BLaER1 treated with 17β-estradiol and CSF1 and Interleukin-3, amounts not matched to agents 10 nM and 100 nM (cell line): ENCODE measurements at regions not wholly inside any gene's neighbourhood (a gene's known extent, or its start where the extent isn't known, plus 50 kb on each side); places are given as distances from the start of the nearest gene placed in this dataset.
"Not testable (repeated sequence)": the region's sequence is repeated elsewhere in the genome, so short reads cannot be mapped to it uniquely, and the experiment has no call there.

Experiments used
- H3K27ac ChIP-seq, 11 experiments: shearing (Covaris generic); formaldehyde crosslinking; 2 replicates each; pipeline ENCODE4 v1.8.1; 2022
- H3K27me3 ChIP-seq, 11 experiments: shearing (Covaris generic); formaldehyde crosslinking; 2 replicates each; pipeline ENCODE4 v1.8.1; 2022
- H3K36me3 ChIP-seq, 11 experiments: shearing (Covaris generic); formaldehyde crosslinking; 2 replicates each; pipeline ENCODE4 v1.8.1; 2022
- H3K4me1 ChIP-seq, 10 experiments: shearing (Covaris generic); formaldehyde crosslinking; 2 replicates each; pipeline ENCODE4 v1.8.1; 2022
- H3K4me2 ChIP-seq, 11 experiments: shearing (Covaris generic); formaldehyde crosslinking; 2 replicates each; pipeline ENCODE4 v1.8.1; 2022
- H3K4me3 ChIP-seq, 10 experiments: shearing (Covaris generic); formaldehyde crosslinking; 2 replicates each; pipeline ENCODE4 v1.8.1; 2022
- H3K9ac ChIP-seq, 11 experiments: shearing (Covaris generic); formaldehyde crosslinking; 2 replicates each; pipeline ENCODE4 v1.8.1; 2022
- H3K9me3 ChIP-seq, 11 experiments: shearing (Covaris generic); formaldehyde crosslinking; replicated peaks in 1 of 11; 2 replicates each; pipeline ENCODE4 v1.8.1; 2022
- H4K20me1 ChIP-seq, 11 experiments: shearing (Covaris generic); formaldehyde crosslinking; 2 replicates each; pipeline ENCODE4 v1.8.1; 2022
- Cebpa-rat ChIP-seq, 11 experiments: shearing (Covaris generic); IDR thresholded peaks; 2 replicates each; pipeline ENCODE4 v1.8.1; 2022

DNA sequence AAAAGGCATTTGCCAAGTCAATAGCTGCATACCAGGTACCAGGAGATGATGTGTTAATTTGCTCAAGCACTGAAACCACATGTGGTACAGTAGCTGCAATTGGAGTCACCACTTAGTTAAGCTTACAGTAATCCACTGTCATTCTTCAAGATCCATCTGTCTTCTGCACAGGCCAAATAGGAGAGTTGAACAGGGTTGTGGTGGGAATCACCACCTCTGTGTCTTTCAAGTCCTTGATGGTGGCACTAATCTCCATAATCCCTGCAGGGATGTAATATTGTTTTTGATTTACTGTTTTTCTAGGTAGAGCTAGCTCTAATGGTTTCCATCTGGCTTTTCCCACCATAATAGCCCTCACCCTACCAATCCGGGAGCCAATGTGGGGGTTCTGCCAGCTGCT lies 91.9 kb downstream of the FCRL5 start:
- Histone ChIP-seq H3K9ac (no peak overlapping the region), H3K27me3 (no peaks in the 10 kb centered on the region), H3K27ac (no peak overlapping the region), H4K20me1 (no peaks in the 10 kb centered on the region), H3K9me3 (no peaks in the 10 kb centered on the region), H3K4me2 (no peak overlapping the region), H3K36me3 (no peaks in the 10 kb centered on the region), H3K4me3 (no peak overlapping the region), H3K4me1 (no peaks in the 10 kb centered on the region)
- TF ChIP-seq Cebpa-rat (IDR thresholded peaks at IDR 0.05): no peak

DNA sequence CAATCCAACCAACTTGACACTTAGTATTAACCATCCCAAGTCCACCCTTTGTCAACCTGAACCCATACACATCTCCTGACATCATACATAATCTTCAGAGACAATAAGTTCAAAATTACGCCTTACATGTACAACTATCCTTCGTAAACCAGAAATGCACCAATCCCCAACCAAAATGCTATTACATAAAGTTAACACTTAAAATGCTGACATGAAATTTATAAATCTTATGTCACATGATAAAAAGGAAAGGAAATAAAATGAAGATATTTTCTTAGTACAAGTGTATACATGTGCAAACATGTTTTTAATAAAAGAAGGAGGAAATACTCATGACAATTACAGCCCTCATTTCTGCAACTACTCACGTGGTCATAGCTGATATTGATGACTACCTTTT lies 95.0 kb downstream of the FCRL5 start:
- no peak overlapping the region for H3K4me3 ChIP-seq
- no peaks in the 10 kb centered on the region for H3K36me3 ChIP-seq
- H3K27me3 ChIP-seq: no peaks in the 10 kb centered on the region
- no peak overlapping the region for H3K4me2 ChIP-seq
- H3K4me1 ChIP-seq: no peaks in the 10 kb centered on the region
- no peak overlapping the region for H3K9ac ChIP-seq
- H3K9me3 ChIP-seq: no peaks in the 10 kb centered on the region
- no peaks in the 10 kb centered on the region for H4K20me1 ChIP-seq
- no peak for TF ChIP-seq Cebpa-rat (IDR thresholded peaks at IDR 0.05)
- H3K27ac ChIP-seq: no peak overlapping the region

DNA sequence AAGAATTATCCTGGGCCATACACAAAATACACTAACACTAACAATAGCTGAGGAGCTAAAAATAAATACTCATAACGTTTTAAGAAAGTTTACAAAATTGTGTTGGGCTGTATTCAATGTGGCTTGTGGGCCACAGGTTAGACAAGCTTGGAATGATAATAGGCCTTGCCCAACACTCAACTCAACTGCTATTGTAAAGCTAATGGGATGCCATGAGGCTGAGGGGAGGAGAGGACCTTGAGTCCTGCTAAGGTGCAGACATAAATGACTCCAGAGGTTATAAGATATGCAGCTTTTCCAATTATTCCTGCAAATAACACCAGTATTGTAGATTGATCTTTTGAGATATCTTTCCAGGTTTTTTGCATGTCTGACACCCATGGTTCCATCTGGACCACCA lies 97.0 kb downstream of the FCRL5 start:
- H3K4me2 ChIP-seq: no peak overlapping the region
- H4K20me1 ChIP-seq: no peaks in the 10 kb centered on the region
- H3K4me3 ChIP-seq: no peak overlapping the region
- no peaks in the 10 kb centered on the region for H3K4me1 ChIP-seq
- H3K9me3 ChIP-seq: no peaks in the 10 kb centered on the region
- no peaks in the 10 kb centered on the region for H3K27me3 ChIP-seq
- H3K9ac ChIP-seq: no peak overlapping the region
- TF ChIP-seq Cebpa-rat (IDR thresholded peaks at IDR 0.05): no peak
- no peak overlapping the region for H3K27ac ChIP-seq
- no peaks in the 10 kb centered on the region for H3K36me3 ChIP-seq

DNA sequence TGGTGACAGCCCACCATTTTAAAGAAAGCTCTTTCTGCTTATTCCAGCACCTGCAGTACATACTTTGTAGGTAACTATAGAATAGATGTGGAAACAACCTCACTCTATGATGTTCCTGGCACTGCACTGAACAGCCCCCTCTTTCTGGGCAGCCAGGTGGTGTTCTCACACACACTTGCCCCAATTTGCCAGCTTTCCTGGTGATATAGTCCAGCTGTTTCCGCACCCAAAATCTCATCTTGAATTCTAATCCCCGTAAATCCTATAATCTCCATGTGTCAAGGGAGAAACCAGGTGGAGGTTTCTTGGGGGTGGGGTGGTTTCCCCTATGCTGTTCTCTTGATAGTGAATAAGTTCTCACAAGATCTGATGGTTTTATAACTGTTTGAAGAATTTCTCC lies 102.2 kb downstream of the FCRL5 start:
- H3K27ac ChIP-seq: no peak overlapping the region
- H3K9ac ChIP-seq: no peak overlapping the region
- no peaks in the 10 kb centered on the region for H3K4me1 ChIP-seq
- peaks cover 0 to 7% (median 3%) of the 10 kb centered on the region in 11 experiments; a peak in 6 of 22 replicates for H3K9me3 ChIP-seq
- no peak overlapping the region for H3K4me2 ChIP-seq
- H3K4me3 ChIP-seq: no peak overlapping the region
- H4K20me1 ChIP-seq: no peaks in the 10 kb centered on the region
- TF ChIP-seq Cebpa-rat (IDR thresholded peaks at IDR 0.05): no peak
- H3K36me3 ChIP-seq: no peaks in the 10 kb centered on the region
- H3K27me3 ChIP-seq: no peaks in the 10 kb centered on the region

DNA sequence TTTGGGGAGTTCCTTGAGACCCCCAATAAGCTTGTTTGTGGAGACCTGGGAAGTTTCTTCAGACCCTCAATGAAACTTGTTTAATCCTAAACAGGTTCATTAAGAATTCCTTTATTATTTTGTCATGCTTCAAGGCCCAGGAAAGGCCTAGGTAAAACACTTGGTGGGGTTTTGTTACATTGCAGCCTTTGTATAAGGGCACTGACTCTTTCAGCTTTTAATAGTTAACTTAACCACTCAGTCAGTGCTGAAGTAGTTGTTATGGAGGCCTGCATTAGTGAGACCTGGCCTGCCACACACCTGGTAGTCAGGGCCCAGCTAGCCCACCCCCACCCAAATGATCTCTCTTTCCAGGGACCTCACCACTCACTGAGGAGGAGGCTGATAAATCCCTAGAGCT lies 103.7 kb downstream of the FCRL5 start:
- Histone ChIP-seq H3K9ac (no peak overlapping the region), H3K27ac (no peak overlapping the region), H3K36me3 (no peaks in the 10 kb centered on the region), H3K4me1 (no peaks in the 10 kb centered on the region), H3K27me3 (no peaks in the 10 kb centered on the region), H3K4me3 (no peak overlapping the region), H4K20me1 (no peaks in the 10 kb centered on the region), H3K9me3 (peaks cover 0 to 7% (median 3%) of the 10 kb centered on the region in 11 experiments; a peak in 6 of 22 replicates), H3K4me2 (no peak overlapping the region)
- no peak for TF ChIP-seq Cebpa-rat (IDR thresholded peaks at IDR 0.05)

DNA sequence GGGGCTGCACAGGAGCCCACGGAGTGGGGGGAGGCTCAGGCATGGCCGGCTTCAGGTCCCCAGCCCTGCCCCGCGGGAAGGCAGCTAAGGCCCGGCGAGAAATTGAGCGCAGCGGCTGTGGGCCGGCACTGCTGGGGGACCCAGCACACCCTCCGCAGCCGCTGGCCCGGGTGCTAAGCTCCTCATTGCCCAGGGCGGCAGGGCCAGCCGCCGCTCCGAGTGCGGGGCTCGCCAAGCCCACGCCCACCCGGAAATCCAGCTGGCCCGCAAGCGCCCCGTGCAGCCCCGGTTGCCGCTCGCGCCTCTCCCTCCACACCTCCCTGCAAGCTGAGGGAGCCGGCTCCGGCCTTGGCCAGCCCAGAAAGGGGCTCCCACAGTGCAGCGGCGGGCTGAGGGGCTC lies 106.0 kb downstream of the FCRL5 start:
- not testable (repeated sequence) for H3K4me1 ChIP-seq, H3K9ac ChIP-seq, H3K4me3 ChIP-seq, H4K20me1 ChIP-seq, H3K27ac ChIP-seq, H3K27me3 ChIP-seq, H3K9me3 ChIP-seq, H3K36me3 ChIP-seq, H3K4me2 ChIP-seq

DNA sequence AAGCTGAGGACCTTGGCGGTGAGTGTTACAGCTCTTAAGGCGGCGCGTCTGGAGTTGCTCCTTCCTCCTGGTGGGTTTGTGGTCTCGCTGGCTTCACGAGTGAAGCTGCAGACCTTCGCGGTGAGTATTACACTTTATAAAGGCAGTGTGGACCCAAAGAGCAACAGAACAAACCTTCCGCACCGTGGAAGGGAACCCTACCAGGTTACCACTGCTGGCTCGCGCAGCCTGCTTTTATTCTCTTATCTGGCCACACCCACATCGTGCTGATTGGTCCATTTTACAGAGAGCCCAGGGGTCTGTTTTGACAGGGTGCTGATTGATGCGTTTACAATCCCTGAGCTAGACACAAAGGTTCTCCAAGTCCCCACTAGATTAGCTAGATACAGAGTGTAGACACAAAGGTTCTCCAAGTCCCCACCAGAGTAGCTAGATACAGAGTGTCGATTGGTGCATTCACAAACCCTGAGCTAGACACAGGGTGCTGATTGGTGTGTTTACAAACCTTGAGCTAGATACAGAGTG lies 106.6 kb downstream of the FCRL5 start:
- not testable (repeated sequence) for H3K36me3 ChIP-seq, H3K4me2 ChIP-seq, H3K27ac ChIP-seq, H3K9me3 ChIP-seq, H3K9ac ChIP-seq, H3K4me1 ChIP-seq, H3K27me3 ChIP-seq, H3K4me3 ChIP-seq, H4K20me1 ChIP-seq

DNA sequence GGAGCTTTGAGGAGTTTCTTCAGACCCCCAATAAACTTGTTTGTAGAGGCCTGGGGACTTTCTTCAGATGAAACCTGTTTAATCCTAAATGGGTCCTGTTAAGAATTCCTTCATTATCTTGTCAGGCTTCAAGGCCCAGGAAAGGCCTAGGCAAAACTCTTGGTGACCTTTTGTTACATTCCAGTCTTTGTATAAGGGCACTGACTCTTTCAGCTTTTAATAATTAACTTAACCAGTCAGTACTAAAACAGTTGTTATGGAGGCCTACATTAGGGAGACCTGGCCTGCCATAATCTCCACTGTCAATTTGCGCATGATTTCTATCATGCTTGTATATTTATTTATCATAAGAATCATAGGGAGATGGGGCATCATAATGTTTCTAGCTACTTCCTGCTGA lies 110.2 kb downstream of the FCRL5 start:
- Histone ChIP-seq H3K4me2 (no peak overlapping the region), H3K9me3 (peaks cover 0 to 7% (median 3%) of the 10 kb centered on the region in 11 experiments; a peak in 6 of 22 replicates), H4K20me1 (no peaks in the 10 kb centered on the region), H3K36me3 (no peaks in the 10 kb centered on the region), H3K27me3 (no peaks in the 10 kb centered on the region), H3K9ac (no peak overlapping the region), H3K27ac (no peak overlapping the region), H3K4me1 (peaks cover 0 to 17% (median 5%) of the 10 kb centered on the region in 10 experiments; a peak in 10 of 20 replicates), H3K4me3 (no peak overlapping the region)
- TF ChIP-seq Cebpa-rat (IDR thresholded peaks at IDR 0.05): no peak

DNA sequence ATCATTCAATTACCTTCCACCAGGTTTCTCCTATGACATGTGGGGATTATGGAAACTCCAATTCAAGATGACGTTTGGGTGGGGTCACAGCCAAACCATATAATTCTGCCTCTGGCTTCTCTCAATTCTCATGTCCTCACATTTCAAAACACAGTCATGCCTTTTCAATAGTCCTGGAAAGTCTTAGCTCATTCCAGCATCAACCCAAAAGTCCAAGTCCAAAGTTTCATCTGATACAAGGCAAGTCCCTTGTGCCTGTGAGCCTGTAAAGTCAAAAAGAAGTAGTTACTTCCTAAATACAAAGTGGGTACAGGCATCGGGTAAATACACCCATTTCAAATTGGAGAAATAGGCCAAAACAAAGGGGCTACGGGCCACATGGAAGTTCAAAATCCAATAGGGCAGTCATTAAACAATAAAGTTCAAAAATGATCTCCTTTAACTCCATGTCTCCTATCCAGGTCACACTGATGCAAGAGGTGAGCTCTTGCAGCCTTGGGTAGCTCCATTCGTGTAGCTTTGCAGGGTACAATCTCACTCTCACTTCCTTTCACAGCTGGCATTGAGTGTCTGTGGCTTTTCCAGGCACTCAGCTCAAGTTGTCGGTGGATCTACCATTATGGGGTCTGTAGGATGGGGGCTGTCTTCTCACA lies 112.9 kb downstream of the FCRL5 start:
- Histone ChIP-seq H4K20me1 (no peaks in the 10 kb centered on the region), H3K4me1 (peaks cover 0 to 28% (median 8%) of the 10 kb centered on the region in 10 experiments; a peak in 10 of 20 replicates), H3K36me3 (no peaks in the 10 kb centered on the region), H3K9me3 (no peaks in the 10 kb centered on the region), H3K4me3 (no peak overlapping the region), H3K9ac (no peak overlapping the region), H3K27ac (no peak overlapping the region), H3K4me2 (no peak overlapping the region), H3K27me3 (no peaks in the 10 kb centered on the region)
- TF ChIP-seq Cebpa-rat (IDR thresholded peaks at IDR 0.05): no peak

DNA sequence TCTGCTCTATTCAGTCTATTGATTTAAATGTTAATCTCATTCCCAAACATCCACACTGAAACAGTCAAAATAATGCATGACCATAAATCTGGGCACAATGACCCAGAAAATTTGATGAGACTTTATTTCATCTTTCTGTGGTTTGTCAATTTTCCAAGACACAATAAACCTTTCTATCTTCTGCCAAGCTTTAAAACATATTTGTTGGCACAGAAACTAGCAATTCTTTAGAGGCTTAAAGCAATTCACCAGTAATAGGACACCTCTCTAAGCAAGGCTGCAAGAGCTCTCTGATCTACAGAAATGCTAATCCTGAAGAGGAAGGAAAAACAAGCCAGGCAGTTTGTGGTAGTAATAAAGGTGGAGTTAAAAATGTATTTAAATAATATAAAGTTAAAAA lies 113.7 kb downstream of the FCRL5 start:
- Histone ChIP-seq H3K4me3 (no peak overlapping the region), H3K9ac (no peak overlapping the region), H3K36me3 (no peaks in the 10 kb centered on the region), H4K20me1 (no peaks in the 10 kb centered on the region), H3K27ac (no peak overlapping the region), H3K4me1 (peaks cover 0 to 28% (median 8%) of the 10 kb centered on the region in 10 experiments; a peak in 10 of 20 replicates), H3K27me3 (no peaks in the 10 kb centered on the region), H3K9me3 (no peaks in the 10 kb centered on the region), H3K4me2 (0 out of 22 replicates have a peak overlapping the region, but pooled peaks of 1 of the 11 experiments have one; percentile 57)
- no peak for TF ChIP-seq Cebpa-rat (IDR thresholded peaks at IDR 0.05)
